ENCODE measurements at regions not wholly inside any gene's neighbourhood (a gene's known extent, or its start where the extent isn't known, plus 50 kb on each side); places are given as distances from the start of the nearest gene placed in this dataset.

DNA sequence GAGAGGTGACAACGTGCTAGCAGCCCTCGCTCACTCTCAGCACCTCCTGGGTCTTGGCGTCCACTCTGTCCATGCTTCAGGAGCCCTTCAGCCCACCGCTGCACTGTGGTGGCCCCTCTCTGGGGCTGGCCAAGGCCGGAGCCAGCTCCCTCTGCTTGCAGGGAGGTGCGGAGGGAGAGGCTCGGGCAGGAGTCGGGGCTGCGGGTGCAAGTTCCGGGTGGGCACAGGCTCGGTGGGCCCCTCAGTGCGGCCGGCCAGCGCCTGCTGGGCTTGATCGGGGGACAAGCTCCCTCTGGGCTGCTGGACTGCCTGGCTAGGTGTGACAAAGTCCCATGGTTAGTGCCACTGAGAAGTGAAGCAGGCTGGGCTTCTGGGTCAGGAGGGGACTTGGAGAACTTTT is 245.8 kb downstream of the JRKL start:
- in situ Hi-C loops (cut with MboI; ENCODE audit: low pct_ligation_motif_present in 1 of 4, low pct_unique_long_range_greater_than_20kb in 1 of 4, low sequenced_read_pairs in 3 of 4) = no loop called here
- H3K9me3 ChIP-seq = no peaks in the 10 kb centered on the region
- 86 to 90% methylated on average over 2 to 15 of the region's 15 CpGs for WGBS, 2 donors (ENCODE audit: low coverage in 1 of 2)
- no peaks in the 10 kb centered on the region for H3K36me3 ChIP-seq
- no peaks in the 10 kb centered on the region for H3K27me3 ChIP-seq
- H3K4me3 ChIP-seq = no peak overlapping the region
- no peaks in the 10 kb centered on the region for H3K4me1 ChIP-seq
- intact Hi-C loops (cut with DNase I; ENCODE audit: low total_unique reads) = no loop called here
- no peak for TF ChIP-seq POLR2A (IDR thresholded peaks at IDR 0.05)
- TF ChIP-seq, protein P1, sequence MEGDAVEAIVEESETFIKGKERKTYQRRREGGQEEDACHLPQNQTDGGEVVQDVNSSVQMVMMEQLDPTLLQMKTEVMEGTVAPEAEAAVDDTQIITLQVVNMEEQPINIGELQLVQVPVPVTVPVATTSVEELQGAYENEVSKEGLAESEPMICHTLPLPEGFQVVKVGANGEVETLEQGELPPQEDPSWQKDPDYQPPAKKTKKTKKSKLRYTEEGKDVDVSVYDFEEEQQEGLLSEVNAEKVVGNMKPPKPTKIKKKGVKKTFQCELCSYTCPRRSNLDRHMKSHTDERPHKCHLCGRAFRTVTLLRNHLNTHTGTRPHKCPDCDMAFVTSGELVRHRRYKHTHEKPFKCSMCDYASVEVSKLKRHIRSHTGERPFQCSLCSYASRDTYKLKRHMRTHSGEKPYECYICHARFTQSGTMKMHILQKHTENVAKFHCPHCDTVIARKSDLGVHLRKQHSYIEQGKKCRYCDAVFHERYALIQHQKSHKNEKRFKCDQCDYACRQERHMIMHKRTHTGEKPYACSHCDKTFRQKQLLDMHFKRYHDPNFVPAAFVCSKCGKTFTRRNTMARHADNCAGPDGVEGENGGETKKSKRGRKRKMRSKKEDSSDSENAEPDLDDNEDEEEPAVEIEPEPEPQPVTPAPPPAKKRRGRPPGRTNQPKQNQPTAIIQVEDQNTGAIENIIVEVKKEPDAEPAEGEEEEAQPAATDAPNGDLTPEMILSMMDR (IDR thresholded peaks at IDR 0.05) = no peak
- no peak for TF ChIP-seq POLR2AphosphoS5 (IDR thresholded peaks at IDR 0.05)
- TF ChIP-seq EP300 (IDR thresholded peaks at IDR 0.05; ENCODE audit: low read depth) = no peak
- no peak for DNase-seq
- no peak overlapping the region for H3K27ac ChIP-seq

DNA sequence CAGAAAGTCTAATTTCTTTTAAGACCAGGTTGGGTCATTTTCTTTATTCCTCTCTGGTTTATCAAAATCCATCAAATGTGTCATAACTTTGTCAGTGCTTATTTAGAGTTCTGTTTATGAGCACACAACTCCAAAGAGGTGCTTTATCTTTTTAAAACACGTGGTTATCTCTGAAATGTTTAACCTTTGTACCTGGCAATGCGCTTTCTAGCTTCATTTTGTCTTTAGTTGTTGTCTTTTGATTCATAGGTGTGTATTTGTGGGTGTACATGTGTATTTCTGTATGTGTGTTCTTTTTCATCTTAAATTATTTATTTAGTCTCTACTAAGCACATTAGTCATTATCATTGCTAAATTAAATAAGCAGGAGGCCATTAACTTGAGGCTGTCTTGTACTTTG is 251.4 kb downstream of the JRKL start:
- WGBS, 2 donors (ENCODE audit: low coverage in 1 of 2) = 21 to 36% methylated on average over 2 of the region's 2 CpGs
- H3K36me3 ChIP-seq = no peaks in the 10 kb centered on the region
- in situ Hi-C loops (cut with MboI; ENCODE audit: low pct_ligation_motif_present in 1 of 4, low pct_unique_long_range_greater_than_20kb in 1 of 4, low sequenced_read_pairs in 3 of 4) = no loop called here
- no peak overlapping the region for H3K27ac ChIP-seq
- H3K4me3 ChIP-seq = no peak overlapping the region
- no peaks in the 10 kb centered on the region for H3K4me1 ChIP-seq
- no peak for TF ChIP-seq EP300 (IDR thresholded peaks at IDR 0.05; ENCODE audit: low read depth)
- TF ChIP-seq, protein P1 (IDR thresholded peaks at IDR 0.05) = no peak
- no peak for DNase-seq
- intact Hi-C loops (cut with DNase I; ENCODE audit: low total_unique reads) = no loop called here
- H3K27me3 ChIP-seq = no peaks in the 10 kb centered on the region
- H3K9me3 ChIP-seq = no peaks in the 10 kb centered on the region

DNA sequence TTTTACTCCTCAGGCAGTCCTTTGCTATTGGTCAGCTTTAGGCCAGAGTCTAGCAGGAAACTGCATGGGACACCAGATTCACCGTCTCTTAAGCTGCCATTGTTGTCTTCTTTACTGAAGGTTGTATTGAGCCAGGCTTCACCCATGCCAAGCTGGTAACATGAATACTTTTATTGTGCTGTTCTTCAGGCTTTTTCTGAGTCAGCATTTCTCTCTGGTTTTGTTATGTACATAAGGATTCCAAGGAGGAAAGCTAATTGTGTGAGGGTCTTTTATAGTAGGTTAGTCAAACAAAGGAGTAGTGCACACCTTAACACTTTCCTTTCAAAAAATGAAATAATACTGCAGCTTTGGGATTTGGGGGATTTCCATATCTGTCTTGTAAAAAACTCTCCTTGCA is 252.8 kb downstream of the JRKL start:
- Histone ChIP-seq H3K27ac (no peak overlapping the region), H3K4me1 (no peaks in the 10 kb centered on the region), H3K4me3 (no peak overlapping the region), H3K36me3 (no peaks in the 10 kb centered on the region), H3K9me3 (no peaks in the 10 kb centered on the region), H3K27me3 (no peaks in the 10 kb centered on the region)
- TF ChIP-seq EP300 (IDR thresholded peaks at IDR 0.05; ENCODE audit: low read depth) (no peak), POLR2AphosphoS5 (IDR thresholded peaks at IDR 0.05) (no peak), POLR2A (IDR thresholded peaks at IDR 0.05) (no peak)
- TF ChIP-seq, protein P1 (IDR thresholded peaks at IDR 0.05) = no peak
- intact Hi-C loops (cut with DNase I; ENCODE audit: low total_unique reads) = no loop called here
- DNase-seq = no peak
- 81 to 100% methylated on average over 1 of the region's 1 CpG for WGBS, 2 donors (ENCODE audit: low coverage in 1 of 2)
- in situ Hi-C loops (cut with MboI; ENCODE audit: low pct_ligation_motif_present in 1 of 4, low pct_unique_long_range_greater_than_20kb in 1 of 4, low sequenced_read_pairs in 3 of 4) = no loop called here

DNA sequence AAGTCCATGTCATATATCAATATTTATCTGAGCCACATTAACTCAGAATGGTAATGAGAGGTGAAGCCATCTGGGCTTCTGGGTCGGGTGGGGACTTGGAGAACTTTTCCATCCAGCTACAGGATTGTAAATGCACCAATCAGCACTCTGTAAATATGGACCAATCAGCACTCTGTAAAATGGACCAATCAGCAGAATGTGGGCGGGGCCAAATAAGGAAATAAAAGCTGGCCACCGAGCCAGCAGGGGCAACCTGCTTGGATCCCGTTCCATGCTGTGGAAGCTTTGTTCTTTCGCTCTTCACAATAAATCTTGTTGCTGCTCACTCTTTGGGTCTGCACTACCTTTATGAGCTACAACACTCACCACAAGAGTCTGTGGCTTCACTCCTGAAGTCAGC is 253.4 kb downstream of the JRKL start:
- H3K36me3 ChIP-seq = no peaks in the 10 kb centered on the region
- 50 to 82% methylated on average over 1 to 5 of the region's 5 CpGs for WGBS, 2 donors (ENCODE audit: low coverage in 1 of 2)
- no peaks in the 10 kb centered on the region for H3K4me1 ChIP-seq
- TF ChIP-seq EP300 (IDR thresholded peaks at IDR 0.05; ENCODE audit: low read depth) (no peak), POLR2A (IDR thresholded peaks at IDR 0.05) (no peak), POLR2AphosphoS5 (IDR thresholded peaks at IDR 0.05) (no peak)
- TF ChIP-seq, protein P1 (IDR thresholded peaks at IDR 0.05) = no peak
- intact Hi-C loops (cut with DNase I; ENCODE audit: low total_unique reads) = no loop called here
- no peak overlapping the region for H3K27ac ChIP-seq
- no peak overlapping the region for H3K4me3 ChIP-seq
- in situ Hi-C loops (cut with MboI; ENCODE audit: low pct_ligation_motif_present in 1 of 4, low pct_unique_long_range_greater_than_20kb in 1 of 4, low sequenced_read_pairs in 3 of 4) = no loop called here
- H3K27me3 ChIP-seq = no peaks in the 10 kb centered on the region
- H3K9me3 ChIP-seq = no peaks in the 10 kb centered on the region
- no peak for DNase-seq
